GM21825 (cell line): ENCODE measurements at regions not wholly inside any gene's neighbourhood (a gene's known extent, or its start where the extent isn't known, plus 50 kb on each side); places are given as distances from the start of the nearest gene placed in this dataset.

Experiments
- ATAC-seq: cut with Tn5 transposase; IDR thresholded peaks from one replicate; pipeline ENCODE4 v1.9.1; 2021; ENCODE audit warnings: mild to moderate bottlenecking, moderate library complexity; ENCODE audit not compliant: unreplicated experiment

- ATAC-seq, result no peak
Measured at GRCh38 chr20:56952258-56953047, 314.0 kb downstream of the BMP7 start.

- ATAC-seq, result no peak
Measured at GRCh38 chr20:56953048-56953586, 313.3 kb downstream of the BMP7 start.

- no peak for ATAC-seq
Measured at GRCh38 chr20:56954797-56955196, 311.6 kb downstream of the BMP7 start.

- ATAC-seq, result no peak
Measured at GRCh38 chr20:56955680-56956079, 310.8 kb downstream of the BMP7 start.

- no peak for ATAC-seq
Measured at GRCh38 chr20:56956534-56956933, 309.9 kb downstream of the BMP7 start.

GRCh38 chr20:56957737-56958553 lies 308.5 kb downstream of the BMP7 start:
- ATAC-seq, result no peak

- no peak for ATAC-seq
Measured at GRCh38 chr20:56964901-56965300, 301.5 kb downstream of the BMP7 start.

GRCh38 chr20:56967916-56968315 lies 298.5 kb downstream of the BMP7 start:
- no peak for ATAC-seq

GRCh38 chr20:56968376-56969048 lies 297.9 kb downstream of the BMP7 start:
- ATAC-seq, result no peak

GRCh38 chr20:56974499-56975250 lies 291.8 kb downstream of the BMP7 start:
- ATAC-seq, result no peak

GRCh38 chr20:56975838-56976237 lies 290.6 kb downstream of the BMP7 start:
- ATAC-seq, result no peak

- ATAC-seq, result no peak
Measured at GRCh38 chr20:56976336-56976735, 290.1 kb downstream of the BMP7 start.

- ATAC-seq, result no peak
Measured at GRCh38 chr20:56978475-56978874, 288.0 kb downstream of the BMP7 start.

GRCh38 chr20:56979125-56979524 lies 287.3 kb downstream of the BMP7 start:
- ATAC-seq, result no peak

- ATAC-seq, result no peak
Measured at GRCh38 chr20:56981301-56981700, 285.1 kb downstream of the BMP7 start.

GRCh38 chr20:56983813-56984212 lies 282.6 kb downstream of the BMP7 start:
- no peak for ATAC-seq

GRCh38 chr20:56985066-56985685 lies 281.3 kb downstream of the BMP7 start:
- no peak for ATAC-seq

- no peak for ATAC-seq
Measured at GRCh38 chr20:56986476-56986875, 280.0 kb downstream of the BMP7 start.

GRCh38 chr20:56986931-56987720 lies 279.3 kb downstream of the BMP7 start:
- ATAC-seq, result no peak
